BJ (cell line): ENCODE measurements at regions not wholly inside any gene's neighbourhood (a gene's known extent, or its start where the extent isn't known, plus 50 kb on each side); places are given as distances from the start of the nearest gene placed in this dataset.

Experiments used
- CTCF ChIA-PET: fragments of 350-600 bp; formaldehyde crosslinking; extraction: SDS; loops from one replicate; lab custom pipeline; 2021; ENCODE audit warnings: antibody characterized with exemption, inconsistent platforms; lab: Yijun Ruan, JAX
- POLR2A ChIA-PET: fragments of 300-600 bp; sonication (Branson Sonifier 250); formaldehyde crosslinking; extraction: SDS; loops from one replicate; lab custom pipeline; 2021; ENCODE audit warnings: antibody characterized with exemption; lab: Charles Lee
- DNase-seq: peaks from one replicate; pipeline ENCODE4 v3.0.0-alpha.2; 2011; ENCODE audit warnings: low read depth
- H3K27me3 ChIP-seq: 2 replicates; pipeline ENCODE4 v1.6.0; 2011; ENCODE audit warnings: low read length; ENCODE audit not compliant: control insufficient read depth, insufficient read depth
- H3K36me3 ChIP-seq: 2 replicates; pipeline ENCODE4 v1.5.1; 2011; ENCODE audit warnings: low read length; ENCODE audit not compliant: control insufficient read depth, insufficient read depth
- H3K4me3 ChIP-seq: 2 replicates; pipeline ENCODE4 v1.5.1; 2011; ENCODE audit warnings: low read depth, mild to moderate bottlenecking, control low read depth, low read length
- CTCF ChIP-seq: IDR thresholded peaks from 2 replicates; pipeline ENCODE4 v1.5.1; 2011; ENCODE audit warnings: low read depth, mild to moderate bottlenecking, control low read depth, inconsistent platforms, low read length, moderate library complexity; ENCODE audit not compliant: insufficient read depth

GRCh38 chr10:128437786-128438345 lies 311.6 kb upstream of the MKI67 start:
- DNase-seq, result no peak
- no peaks in the 10 kb centered on the region for H3K36me3 ChIP-seq
- TF ChIP-seq CTCF, result no peak
- H3K4me3 ChIP-seq, result no peak overlapping the region
- no peaks in the 10 kb centered on the region for H3K27me3 ChIP-seq
- ChIA-PET POLR2A (no interaction called here), CTCF (no interaction called here)

GRCh38 chr10:128438417-128439063 lies 312.3 kb upstream of the MKI67 start:
- CTCF ChIA-PET, result no interaction called here
- no peak for DNase-seq
- no peak for TF ChIP-seq CTCF

GRCh38 chr10:128440513-128441160 lies 314.4 kb upstream of the MKI67 start:
- no peak for TF ChIP-seq CTCF
- ChIA-PET POLR2A (no interaction called here), CTCF (no interaction called here)
- H3K27me3 ChIP-seq, result no peaks in the 10 kb centered on the region
- H3K4me3 ChIP-seq, result no peak overlapping the region
- H3K36me3 ChIP-seq, result no peaks in the 10 kb centered on the region
- DNase-seq, result no peak

More at GRCh38 chr10:128438417-128439063, 312.3 kb upstream of the MKI67 start:
- POLR2A ChIA-PET, result no interaction called here
- Histone ChIP-seq H3K27me3 (no peaks in the 10 kb centered on the region), H3K36me3 (no peaks in the 10 kb centered on the region), H3K4me3 (no peak overlapping the region)

GRCh38 chr10:128443925-128444518 lies 317.8 kb upstream of the MKI67 start:
- Histone ChIP-seq H3K4me3 (no peak overlapping the region), H3K27me3 (no peaks in the 10 kb centered on the region), H3K36me3 (no peaks in the 10 kb centered on the region)
- ChIA-PET CTCF (no interaction called here), POLR2A (no interaction called here)
- DNase-seq, result no peak
- TF ChIP-seq CTCF, result no peak

GRCh38 chr10:128448796-128449195 lies 322.6 kb upstream of the MKI67 start:
- CTCF ChIA-PET, result no interaction called here
- Histone ChIP-seq H3K4me3 (no peak overlapping the region), H3K36me3 (no peaks in the 10 kb centered on the region), H3K27me3 (no peaks in the 10 kb centered on the region)
- DNase-seq, result no peak
- POLR2A ChIA-PET, result no interaction called here
- TF ChIP-seq CTCF, result no peak
